D341Med (cell line): ENCODE measurements at regions not wholly inside any gene's neighbourhood (a gene's known extent, or its start where the extent isn't known, plus 50 kb on each side); places are given as distances from the start of the nearest gene placed in this dataset.

Source experiments
- DNase-seq: peaks from one replicate; pipeline ENCODE4 v3.0.0; 2012; ENCODE audit warnings: low spot score

GRCh38 chr12:105847068-105847467 lies 291.7 kb downstream of the NUAK1 start:
- no peak for DNase-seq

- DNase-seq = no peak
Observed at GRCh38 chr12:105848286-105848685, 290.5 kb downstream of the NUAK1 start.

GRCh38 chr12:105850103-105850968 lies 288.4 kb downstream of the NUAK1 start:
- no peak for DNase-seq

- no peak for DNase-seq
Observed at GRCh38 chr12:105852496-105852895, 286.3 kb downstream of the NUAK1 start.

- no peak for DNase-seq
Observed at GRCh38 chr12:105852951-105853350, 285.8 kb downstream of the NUAK1 start.

GRCh38 chr12:105854071-105854470 lies 284.7 kb downstream of the NUAK1 start:
- DNase-seq = no peak

GRCh38 chr12:105855361-105856047 lies 283.2 kb downstream of the NUAK1 start:
- no peak for DNase-seq

GRCh38 chr12:105856048-105856405 lies 282.7 kb downstream of the NUAK1 start:
- no peak for DNase-seq

GRCh38 chr12:105858981-105859710 lies 279.6 kb downstream of the NUAK1 start:
- no peak for DNase-seq

- DNase-seq = no peak
Observed at GRCh38 chr12:105860561-105861207, 278.1 kb downstream of the NUAK1 start.

GRCh38 chr12:105861227-105861626 lies 277.5 kb downstream of the NUAK1 start:
- DNase-seq = no peak

- DNase-seq = no peak
Observed at GRCh38 chr12:105862163-105862821, 276.5 kb downstream of the NUAK1 start.

- DNase-seq = no peak
Observed at GRCh38 chr12:105864316-105864715, 274.4 kb downstream of the NUAK1 start.

- DNase-seq = no peak
Observed at GRCh38 chr12:105864901-105865300, 273.9 kb downstream of the NUAK1 start.

- no peak for DNase-seq
Observed at GRCh38 chr12:105865886-105866285, 272.9 kb downstream of the NUAK1 start.

- DNase-seq = no peak
Observed at GRCh38 chr12:105874121-105874520, 264.6 kb downstream of the NUAK1 start.

- DNase-seq = no peak
Observed at GRCh38 chr12:105876396-105876927, 262.3 kb downstream of the NUAK1 start.

GRCh38 chr12:105878964-105879363 lies 259.8 kb downstream of the NUAK1 start:
- DNase-seq = no peak

GRCh38 chr12:105880824-105881388 lies 257.8 kb downstream of the NUAK1 start:
- no peak for DNase-seq

- DNase-seq = no peak
Observed at GRCh38 chr12:105882404-105882803, 256.4 kb downstream of the NUAK1 start.

GRCh38 chr12:105887131-105887530 lies 251.6 kb downstream of the NUAK1 start:
- no peak for DNase-seq
